Inflammatory macrophage treated with lipopolysaccharide for 4 hours (primary cell): ENCODE measurements at regions not wholly inside any gene's neighbourhood (a gene's known extent, or its start where the extent isn't known, plus 50 kb on each side); places are given as distances from the start of the nearest gene placed in this dataset.

Experiments
- DNase-seq: peaks from one replicate; pipeline ENCODE4 v3.0.0-alpha.2; 2020

DNA sequence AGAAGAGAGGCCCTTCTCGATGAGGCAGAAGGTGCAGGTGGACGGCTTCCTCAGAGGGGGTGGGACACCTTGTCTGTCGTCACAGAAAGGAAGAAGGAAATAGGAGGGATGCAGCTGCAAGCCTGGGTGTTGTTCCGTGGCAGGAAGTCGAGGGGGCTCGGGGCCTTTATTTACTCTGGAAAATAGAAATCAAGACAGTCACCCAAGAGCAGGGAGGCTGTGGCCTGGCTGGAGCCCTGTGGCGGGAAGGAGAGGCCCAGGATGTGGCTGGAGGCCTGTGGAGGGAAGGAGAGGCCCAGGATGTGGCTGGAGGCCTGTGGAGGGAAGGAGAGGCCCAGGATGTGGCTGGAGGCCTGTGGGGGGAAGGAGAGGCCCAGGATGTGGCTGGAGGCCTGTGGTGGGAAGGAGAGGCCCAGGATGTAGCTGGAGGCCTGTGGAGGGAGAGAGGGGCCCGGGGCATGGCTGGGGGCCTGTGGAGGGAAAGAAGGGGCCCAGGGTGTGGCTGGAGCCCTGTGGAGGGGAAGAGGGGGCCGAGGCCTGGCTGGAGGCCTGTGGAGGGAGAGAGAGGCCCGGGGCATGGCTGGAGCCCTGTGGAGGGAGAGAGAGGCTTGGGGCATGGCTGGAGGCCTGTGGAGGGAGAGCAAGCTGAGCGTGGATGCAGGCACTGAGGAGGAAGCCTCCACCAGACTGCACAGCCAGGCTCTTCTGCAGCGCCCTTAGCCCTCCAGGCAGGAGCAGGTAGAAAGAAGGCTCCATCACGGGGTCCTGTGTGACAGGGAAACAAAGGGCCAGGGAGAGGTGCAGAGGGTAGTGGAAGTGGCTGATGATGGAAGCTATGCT, 97.3 kb upstream of the SFMBT2 start:
- no peak for DNase-seq

DNA sequence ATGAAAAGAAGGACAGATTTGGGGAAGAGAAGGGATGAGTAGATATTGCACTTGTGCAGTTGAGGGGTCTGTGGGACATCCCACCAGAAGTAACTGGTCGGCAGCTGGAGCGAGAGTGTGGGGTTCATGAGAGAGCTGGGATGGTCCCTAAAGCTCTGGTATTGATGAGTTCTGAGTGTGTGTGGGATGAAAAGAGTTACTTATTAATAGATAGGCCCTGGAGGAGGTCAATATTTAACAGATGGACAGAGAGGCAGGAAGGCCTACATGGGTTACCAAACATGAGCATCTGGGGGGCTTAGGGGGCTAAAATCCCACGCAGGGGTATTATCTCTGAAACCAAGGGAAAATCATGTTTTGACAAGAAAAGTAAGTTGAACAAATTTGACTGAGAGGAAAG, 95.7 kb upstream of the SFMBT2 start:
- DNase-seq = no peak

- no peak for DNase-seq
Measured at GRCh38 chr10:7505196-7505595, 94.4 kb upstream of the SFMBT2 start.

GRCh38 chr10:7503190-7503589, 92.4 kb upstream of the SFMBT2 start:
- no peak for DNase-seq

DNA sequence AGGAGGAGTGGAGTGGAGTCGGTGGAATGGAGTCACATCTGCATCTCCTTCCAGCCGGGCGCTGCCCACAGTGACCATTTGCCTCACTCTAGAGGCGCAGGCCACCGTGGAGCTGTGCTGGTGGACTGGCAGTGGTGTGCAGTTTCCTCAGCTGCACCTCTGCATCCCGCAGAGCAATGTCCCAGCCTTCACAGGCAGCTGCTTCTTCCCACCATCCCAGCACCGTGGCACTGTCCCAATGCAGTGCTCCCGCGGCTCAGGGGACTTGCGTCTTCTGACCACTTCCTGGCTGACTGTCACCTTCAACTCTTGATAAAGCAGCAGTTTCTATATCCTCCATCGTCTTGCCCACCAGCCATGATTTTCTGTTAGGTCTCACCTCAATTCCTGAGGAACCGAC, 90.3 kb upstream of the SFMBT2 start:
- no peak for DNase-seq

DNA sequence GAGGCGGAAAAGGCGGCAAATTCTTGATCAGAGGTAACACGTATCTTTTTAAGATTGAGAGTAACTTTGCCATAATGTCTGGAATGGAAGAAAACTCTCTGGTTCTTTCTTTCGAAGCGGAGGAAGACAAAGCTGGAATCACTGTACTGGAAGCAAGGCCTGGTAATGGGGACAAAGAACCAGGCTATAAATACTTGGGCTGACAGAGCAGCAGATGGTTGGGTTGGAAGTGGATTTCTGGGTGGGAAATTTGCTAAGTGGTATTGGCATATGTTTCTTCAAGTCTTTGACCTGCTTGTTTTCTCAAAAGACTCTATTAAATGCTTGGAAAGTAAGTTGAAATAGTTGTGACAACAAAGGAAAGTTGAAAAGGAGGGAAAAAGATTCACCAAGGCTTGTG, 87.3 kb upstream of the SFMBT2 start:
- DNase-seq = no peak

DNA sequence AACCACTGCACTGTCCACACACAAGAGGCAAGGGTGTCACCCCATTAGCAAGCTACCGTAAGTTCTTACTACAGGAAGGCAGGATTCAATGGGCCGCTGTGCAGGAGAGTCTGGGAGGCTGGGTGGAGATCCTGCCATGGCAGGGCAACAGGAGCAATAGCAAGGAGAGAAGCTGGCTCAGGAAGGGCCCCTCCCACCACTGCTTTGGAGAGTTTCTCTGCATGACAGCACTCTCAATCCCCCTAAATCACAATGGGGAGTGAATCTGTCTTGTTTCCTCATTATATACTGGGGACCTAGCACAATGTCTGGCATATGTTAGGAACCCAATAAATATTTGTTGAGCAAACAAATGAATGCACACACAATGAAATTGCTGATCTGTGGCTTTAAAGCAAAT, 83.2 kb upstream of the SFMBT2 start:
- DNase-seq = no peak

- DNase-seq = peak; percentile 65
Measured at GRCh38 chr10:7492660-7493046, 81.8 kb upstream of the SFMBT2 start.

DNA sequence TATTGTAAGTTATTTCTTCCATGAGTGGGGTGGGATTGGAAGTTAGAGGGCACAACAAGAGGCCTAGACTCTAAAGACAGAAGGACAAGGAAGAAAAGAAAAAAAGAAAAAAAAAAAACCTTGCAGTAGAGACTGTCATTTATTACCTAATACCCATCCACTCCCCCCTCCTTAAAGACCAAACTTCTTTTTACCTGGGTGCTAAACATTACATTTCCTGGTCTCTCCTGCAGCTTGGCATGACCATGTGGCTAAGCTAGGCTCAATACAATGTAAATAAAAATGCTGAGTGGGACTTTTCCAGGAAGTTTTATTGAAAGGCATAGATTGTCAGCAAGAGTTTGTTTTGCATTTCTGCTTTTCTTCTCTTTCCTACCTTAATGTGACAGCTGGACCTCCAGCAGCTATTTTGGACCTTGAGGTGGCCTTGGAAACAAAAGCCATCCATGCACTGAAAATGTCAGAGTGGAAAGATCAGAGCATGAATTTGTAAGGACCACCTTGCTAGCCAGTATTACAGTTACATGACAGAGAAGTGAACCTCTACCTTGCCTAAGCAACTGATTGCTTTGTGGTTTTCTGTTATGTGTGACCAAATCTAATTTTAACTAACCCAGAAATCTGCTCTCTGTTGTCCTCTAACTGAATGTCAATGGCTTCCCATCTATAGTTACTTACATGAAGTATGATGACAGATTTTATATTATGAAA, 81.3 kb upstream of the SFMBT2 start:
- DNase-seq = no peak

- DNase-seq = no peak
Measured at GRCh38 chr10:7491230-7491629, 80.4 kb upstream of the SFMBT2 start.

GRCh38 chr10:7488418-7488829, 77.6 kb upstream of the SFMBT2 start:
- DNase-seq = no peak

DNA sequence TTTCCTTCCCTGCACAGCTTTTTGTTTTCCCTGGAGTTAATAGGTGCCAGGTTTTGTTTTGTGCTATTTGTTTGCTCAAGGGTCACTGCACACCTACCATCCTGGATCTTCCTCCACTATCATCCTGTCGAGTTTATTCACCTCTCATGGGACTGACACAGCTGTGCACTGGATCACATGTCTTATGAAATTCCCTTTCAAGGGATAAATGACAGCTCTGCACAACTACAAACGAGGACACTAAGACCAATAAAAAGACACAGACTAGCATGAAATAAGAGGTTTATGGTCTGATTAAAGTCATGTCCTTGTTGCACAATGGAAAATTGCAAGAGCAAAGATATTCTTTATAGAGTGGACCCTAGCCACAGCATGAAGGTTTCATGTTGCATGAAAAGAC, 76.7 kb upstream of the SFMBT2 start:
- DNase-seq = no peak

GRCh38 chr10:7486528-7486927, 75.7 kb upstream of the SFMBT2 start:
- DNase-seq = no peak

DNA sequence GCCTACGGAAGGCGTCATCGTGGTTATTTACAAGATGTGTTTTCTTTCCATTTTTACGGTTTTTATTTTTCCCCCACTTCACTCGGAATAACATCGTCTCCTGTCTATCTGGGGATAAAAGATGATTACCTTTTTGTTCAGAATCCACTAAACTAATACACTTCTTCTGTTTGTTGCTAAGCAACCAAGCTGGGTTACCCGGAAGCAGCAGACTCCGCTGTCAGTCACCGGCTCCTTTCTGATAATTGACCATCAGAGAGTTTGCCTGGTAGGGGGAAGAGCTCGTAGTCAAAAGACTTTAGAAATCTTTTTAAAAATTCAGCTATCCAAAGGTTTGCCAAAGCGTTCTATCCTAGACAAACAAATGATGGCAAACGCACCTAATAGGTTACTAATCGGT, 75.0 kb upstream of the SFMBT2 start:
- DNase-seq = no peak

- DNase-seq = no peak
Measured at GRCh38 chr10:7485244-7485556, 74.4 kb upstream of the SFMBT2 start.

GRCh38 chr10:7484456-7485243, 73.8 kb upstream of the SFMBT2 start:
- DNase-seq = no peak

GRCh38 chr10:7483848-7484247, 73.0 kb upstream of the SFMBT2 start:
- no peak for DNase-seq

DNA sequence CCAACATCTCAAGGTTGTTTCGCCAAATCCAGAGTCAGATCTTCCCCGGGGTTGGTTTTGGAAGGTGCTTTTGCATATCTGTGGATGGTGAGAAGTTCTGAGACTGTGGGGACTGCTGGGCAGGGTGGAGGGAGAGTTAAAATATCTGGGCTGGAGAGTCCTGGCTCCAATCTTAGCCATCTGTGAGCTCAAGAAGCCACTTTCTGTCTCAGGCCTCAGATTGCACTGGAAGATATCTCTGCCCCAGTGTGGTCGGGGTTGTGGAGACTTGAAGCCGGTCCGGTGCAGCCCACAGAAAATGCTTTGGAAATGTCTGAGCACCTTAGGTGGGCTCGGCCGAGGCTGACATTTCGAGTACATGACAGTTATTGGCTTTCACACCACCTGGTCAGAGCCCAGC, 72.2 kb upstream of the SFMBT2 start:
- no peak for DNase-seq

- DNase-seq = no peak
Measured at GRCh38 chr10:7481368-7481765, 70.5 kb upstream of the SFMBT2 start.

- DNase-seq = peak; percentile 75
Measured at GRCh38 chr10:7480742-7481367, 70.0 kb upstream of the SFMBT2 start.

GRCh38 chr10:7479861-7480598, 69.2 kb upstream of the SFMBT2 start:
- DNase-seq = no peak

- DNase-seq = no peak
Measured at GRCh38 chr10:7478727-7479457, 68.1 kb upstream of the SFMBT2 start.
